DND-41 (cell line): ENCODE measurements at regions not wholly inside any gene's neighbourhood (a gene's known extent, or its start where the extent isn't known, plus 50 kb on each side); places are given as distances from the start of the nearest gene placed in this dataset.

Experiments
- CTCF ChIP-seq: IDR thresholded peaks from 2 replicates; pipeline ENCODE4 v1.5.1; 2012; ENCODE audit warnings: borderline replicate concordance, low read length, moderate library complexity, mild to moderate bottlenecking; ENCODE audit not compliant: poor library complexity, severe bottlenecking; ENCODE audit errors: extremely low read depth
- EZH2 ChIP-seq: IDR thresholded peaks from 3 replicates; pipeline ENCODE4 v1.6.1; 2012; ENCODE audit warnings: borderline replicate concordance, low read depth, mild to moderate bottlenecking, moderate library complexity, low read length, inconsistent platforms; ENCODE audit not compliant: severe bottlenecking

GRCh38 chr6:105869835-105870440 is 216.2 kb upstream of the PRDM1 start:
- no peak for TF ChIP-seq CTCF
- TF ChIP-seq EZH2 = no peak
